ENCODE measurements at regions not wholly inside any gene's neighbourhood (a gene's known extent, or its start where the extent isn't known, plus 50 kb on each side); places are given as distances from the start of the nearest gene placed in this dataset.

GRCh38 chr14:76706811-76707210 is 54.5 kb upstream of the VASH1 start:
- Mint-ChIP-seq H3K4me1 (peaks cover 8% of the 10 kb centered on the region), H3K9me3 (peaks cover 0 to 3% (median 0%) of the 10 kb centered on the region in 7 donors), H3K36me3 (no peaks in the 10 kb centered on the region), H3K27me3 (ENCODE audit: low read depth in 3 of 3) (peaks cover 2 to 12% (median 4%) of the 10 kb centered on the region in 3 donors), H3K27ac (no peak overlapping the region), H3K4me3 (no peak overlapping the region)
- DNase-seq = no peak
- Histone ChIP-seq H3K4me2 (replicated peaks; ENCODE audit: extremely low read depth, low read length, poor library complexity, severe bottlenecking) (no peak overlapping the region), H3K4me3 (replicated peaks in 1 of 3; ENCODE audit: low read depth in 2 of 3, low read length in 3 of 3) (no peak overlapping the region), H2AFZ (ENCODE audit: insufficient read depth, low read depth, low read length, poor library complexity, severe bottlenecking) (no peak overlapping the region), H4K20me1 (ENCODE audit: insufficient read depth, low read length) (no peaks in the 10 kb centered on the region), H3K4me1 (ENCODE audit: control insufficient read depth in 1 of 2, insufficient read depth in 2 of 2, low read length in 2 of 2) (no peaks in the 10 kb centered on the region), H3K9ac (ENCODE audit: insufficient read depth, low read length, poor library complexity, severe bottlenecking) (no peak overlapping the region), H3K9me3 (replicated peaks in 1 of 2; ENCODE audit: control insufficient read depth in 1 of 2, insufficient read depth in 1 of 2, low read length in 2 of 2) (no peaks in the 10 kb centered on the region), H3K79me2 (ENCODE audit: insufficient read depth, low read length) (no peaks in the 10 kb centered on the region), H3K27ac (ENCODE audit: low read depth in 1 of 2, low read length in 2 of 2) (no peak overlapping the region), H3K27me3 (ENCODE audit: control insufficient read depth in 2 of 2, insufficient read depth in 2 of 2, low read length in 2 of 2) (no peaks in the 10 kb centered on the region), H3K36me3 (replicated peaks in 1 of 2; ENCODE audit: control insufficient read depth in 1 of 2, insufficient read depth in 2 of 2, low read length in 2 of 2) (no peaks in the 10 kb centered on the region)
- 93% methylated on average over 19 of the region's 29 CpGs for WGBS (ENCODE audit: insufficient coverage)
- intact Hi-C loops (cut with micrococcal nuclease) = no loop called here
- TF ChIP-seq CTCF (IDR thresholded peaks at IDR 0.05) = no peak

GRCh38 chr14:76708028-76708427 is 53.2 kb upstream of the VASH1 start:
- Mint-ChIP-seq H3K36me3 (no peaks in the 10 kb centered on the region), H3K27ac (no peak overlapping the region), H3K4me3 (no peak overlapping the region), H3K27me3 (ENCODE audit: low read depth in 3 of 3) (peaks cover 2 to 10% (median 6%) of the 10 kb centered on the region in 3 donors), H3K4me1 (peaks cover 8% of the 10 kb centered on the region), H3K9me3 (no peaks in the 10 kb centered on the region)
- Histone ChIP-seq H3K4me2 (replicated peaks; ENCODE audit: extremely low read depth, low read length, poor library complexity, severe bottlenecking) (no peak overlapping the region), H4K20me1 (ENCODE audit: insufficient read depth, low read length) (no peaks in the 10 kb centered on the region), H3K4me1 (ENCODE audit: control insufficient read depth in 1 of 2, insufficient read depth in 2 of 2, low read length in 2 of 2) (no peaks in the 10 kb centered on the region), H3K79me2 (ENCODE audit: insufficient read depth, low read length) (no peaks in the 10 kb centered on the region), H3K9ac (ENCODE audit: insufficient read depth, low read length, poor library complexity, severe bottlenecking) (no peak overlapping the region), H3K9me3 (replicated peaks in 1 of 2; ENCODE audit: control insufficient read depth in 1 of 2, insufficient read depth in 1 of 2, low read length in 2 of 2) (no peaks in the 10 kb centered on the region), H3K27me3 (ENCODE audit: control insufficient read depth in 2 of 2, insufficient read depth in 2 of 2, low read length in 2 of 2) (no peaks in the 10 kb centered on the region), H3K4me3 (replicated peaks in 1 of 3; ENCODE audit: low read depth in 2 of 3, low read length in 3 of 3) (no peak overlapping the region), H3K36me3 (replicated peaks in 1 of 2; ENCODE audit: control insufficient read depth in 1 of 2, insufficient read depth in 2 of 2, low read length in 2 of 2) (no peaks in the 10 kb centered on the region), H2AFZ (ENCODE audit: insufficient read depth, low read depth, low read length, poor library complexity, severe bottlenecking) (no peak overlapping the region), H3K27ac (ENCODE audit: low read depth in 1 of 2, low read length in 2 of 2) (no peak overlapping the region)
- no peak for TF ChIP-seq CTCF (IDR thresholded peaks at IDR 0.05)
- WGBS (ENCODE audit: insufficient coverage) = 90% methylated on average over 6 of the region's 6 CpGs
- DNase-seq = no peak
- intact Hi-C loops (cut with micrococcal nuclease) = no loop called here
